BLaER1 treated with 17β-estradiol and CSF1 and Interleukin-3, amounts not matched to agents 10 nM and 100 nM (cell line): ENCODE measurements at regions not wholly inside any gene's neighbourhood (a gene's known extent, or its start where the extent isn't known, plus 50 kb on each side); places are given as distances from the start of the nearest gene placed in this dataset.

Experiments
- H3K27ac ChIP-seq, 11 experiments: shearing (Covaris generic); formaldehyde crosslinking; 2 replicates each; pipeline ENCODE4 v1.8.1; 2022
- H3K27me3 ChIP-seq, 11 experiments: shearing (Covaris generic); formaldehyde crosslinking; 2 replicates each; pipeline ENCODE4 v1.8.1; 2022
- H3K36me3 ChIP-seq, 11 experiments: shearing (Covaris generic); formaldehyde crosslinking; 2 replicates each; pipeline ENCODE4 v1.8.1; 2022
- H3K4me1 ChIP-seq, 10 experiments: shearing (Covaris generic); formaldehyde crosslinking; 2 replicates each; pipeline ENCODE4 v1.8.1; 2022
- H3K4me2 ChIP-seq, 11 experiments: shearing (Covaris generic); formaldehyde crosslinking; 2 replicates each; pipeline ENCODE4 v1.8.1; 2022
- H3K4me3 ChIP-seq, 10 experiments: shearing (Covaris generic); formaldehyde crosslinking; 2 replicates each; pipeline ENCODE4 v1.8.1; 2022
- H3K9ac ChIP-seq, 11 experiments: shearing (Covaris generic); formaldehyde crosslinking; 2 replicates each; pipeline ENCODE4 v1.8.1; 2022
- H3K9me3 ChIP-seq, 11 experiments: shearing (Covaris generic); formaldehyde crosslinking; replicated peaks in 1 of 11; 2 replicates each; pipeline ENCODE4 v1.8.1; 2022
- H4K20me1 ChIP-seq, 11 experiments: shearing (Covaris generic); formaldehyde crosslinking; 2 replicates each; pipeline ENCODE4 v1.8.1; 2022
- Cebpa-rat ChIP-seq, 11 experiments: shearing (Covaris generic); IDR thresholded peaks; 2 replicates each; pipeline ENCODE4 v1.8.1; 2022

DNA sequence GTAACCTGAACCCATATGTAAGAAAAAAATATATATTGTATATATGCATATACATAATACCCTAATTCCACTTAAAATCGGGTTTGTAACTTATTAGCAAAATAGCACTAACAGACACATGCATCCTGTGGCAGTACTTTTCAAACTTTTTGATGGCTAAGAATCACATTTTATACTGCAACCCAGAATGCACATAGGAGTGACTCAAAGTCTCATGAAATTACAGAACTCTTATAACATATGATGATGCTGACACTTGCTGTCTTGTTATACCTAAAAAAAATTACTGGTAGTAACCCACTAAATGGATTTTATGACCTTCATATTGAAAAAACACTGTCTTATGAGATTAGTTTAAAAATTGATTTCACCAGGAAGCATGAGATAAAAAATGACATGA, 152.4 kb upstream of the FRMD4B start:
- TF ChIP-seq Cebpa-rat (IDR thresholded peaks at IDR 0.05), result no peak
- no peak overlapping the region for H3K9ac ChIP-seq
- H3K4me1 ChIP-seq, result peaks cover 24 to 34% (median 31%) of the 10 kb centered on the region in 10 experiments
- peaks cover 0 to 38% (median 29%) of the 10 kb centered on the region in 11 experiments; a peak in 19 of 22 replicates for H3K27me3 ChIP-seq
- peaks cover 0 to 33% (median 4%) of the 10 kb centered on the region in 11 experiments; a peak in 8 of 22 replicates for H4K20me1 ChIP-seq
- H3K36me3 ChIP-seq, result peaks cover 0 to 4% (median 0%) of the 10 kb centered on the region in 11 experiments; a peak in 2 of 22 replicates
- H3K4me3 ChIP-seq, result no peak overlapping the region
- H3K4me2 ChIP-seq, result no peak overlapping the region
- H3K9me3 ChIP-seq, result no peaks in the 10 kb centered on the region
- no peak overlapping the region for H3K27ac ChIP-seq

DNA sequence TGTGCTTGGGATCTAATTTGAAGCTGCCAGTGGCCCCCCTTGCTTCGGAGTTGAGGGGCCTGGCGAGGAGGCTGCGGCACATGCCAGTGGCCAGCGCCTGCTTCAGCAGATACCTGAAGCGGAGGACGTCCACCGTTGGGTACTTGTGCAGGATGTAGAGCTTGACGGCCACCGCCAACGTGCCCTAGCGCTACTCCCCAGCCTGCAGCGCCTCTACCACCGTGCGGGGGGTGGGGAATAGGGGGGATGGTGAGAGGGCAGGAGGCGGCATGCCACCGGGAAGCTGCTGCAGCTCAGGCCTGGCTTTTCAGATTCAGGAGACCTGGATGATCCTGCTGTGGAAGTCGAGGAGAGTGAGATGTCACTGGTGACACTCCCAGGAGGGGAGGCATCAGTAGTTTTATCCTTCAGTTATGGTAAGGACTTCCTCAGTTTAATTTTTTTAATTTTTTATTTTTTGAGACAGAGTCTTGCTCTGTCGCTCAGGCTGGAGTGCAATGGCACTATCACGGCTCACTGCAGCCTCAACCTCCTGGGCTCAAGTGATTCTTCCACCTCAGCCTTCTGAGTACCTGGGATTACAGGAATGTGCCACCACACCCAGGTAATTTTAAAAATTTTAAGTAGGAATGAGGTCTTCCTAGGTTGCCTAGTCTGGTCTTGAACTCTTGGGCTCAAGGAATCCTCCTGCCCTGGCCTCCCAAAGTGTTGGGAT, 150.6 kb upstream of the FRMD4B start:
- Histone ChIP-seq H3K27ac (no peak overlapping the region), H3K36me3 (peaks cover 0 to 4% (median 0%) of the 10 kb centered on the region in 11 experiments; a peak in 2 of 22 replicates), H3K4me2 (no peak overlapping the region), H3K27me3 (peaks cover 0 to 20% (median 11%) of the 10 kb centered on the region in 11 experiments; a peak in 16 of 22 replicates), H4K20me1 (peaks cover 0 to 50% (median 0%) of the 10 kb centered on the region in 11 experiments; a peak in 8 of 22 replicates), H3K4me1 (peaks cover 14 to 20% (median 17%) of the 10 kb centered on the region in 10 experiments), H3K9ac (no peak overlapping the region), H3K9me3 (no peaks in the 10 kb centered on the region), H3K4me3 (no peak overlapping the region)
- no peak for TF ChIP-seq Cebpa-rat (IDR thresholded peaks at IDR 0.05)

DNA sequence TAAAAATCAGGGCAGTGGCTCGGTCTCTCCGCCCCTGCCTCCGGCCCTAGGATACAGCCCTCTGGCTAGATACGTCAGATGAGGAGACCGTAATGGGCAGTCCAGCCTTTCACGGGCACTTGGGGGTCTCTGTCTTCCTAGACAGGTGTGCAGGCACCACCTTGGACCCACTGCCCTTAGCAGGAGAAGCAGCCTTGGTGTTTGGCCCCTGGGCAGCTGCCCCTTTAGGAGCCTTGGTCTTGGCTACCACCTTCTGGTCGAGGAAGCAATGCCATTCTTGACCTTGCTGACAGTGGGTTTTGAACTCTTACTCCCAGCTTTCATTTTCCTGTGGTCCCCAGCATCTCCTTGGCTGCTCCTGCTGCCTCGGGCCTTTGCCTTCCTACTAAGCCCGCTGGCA, 149.7 kb upstream of the FRMD4B start:
- H3K4me3 ChIP-seq, result no peak overlapping the region
- TF ChIP-seq Cebpa-rat (IDR thresholded peaks at IDR 0.05), result no peak

DNA sequence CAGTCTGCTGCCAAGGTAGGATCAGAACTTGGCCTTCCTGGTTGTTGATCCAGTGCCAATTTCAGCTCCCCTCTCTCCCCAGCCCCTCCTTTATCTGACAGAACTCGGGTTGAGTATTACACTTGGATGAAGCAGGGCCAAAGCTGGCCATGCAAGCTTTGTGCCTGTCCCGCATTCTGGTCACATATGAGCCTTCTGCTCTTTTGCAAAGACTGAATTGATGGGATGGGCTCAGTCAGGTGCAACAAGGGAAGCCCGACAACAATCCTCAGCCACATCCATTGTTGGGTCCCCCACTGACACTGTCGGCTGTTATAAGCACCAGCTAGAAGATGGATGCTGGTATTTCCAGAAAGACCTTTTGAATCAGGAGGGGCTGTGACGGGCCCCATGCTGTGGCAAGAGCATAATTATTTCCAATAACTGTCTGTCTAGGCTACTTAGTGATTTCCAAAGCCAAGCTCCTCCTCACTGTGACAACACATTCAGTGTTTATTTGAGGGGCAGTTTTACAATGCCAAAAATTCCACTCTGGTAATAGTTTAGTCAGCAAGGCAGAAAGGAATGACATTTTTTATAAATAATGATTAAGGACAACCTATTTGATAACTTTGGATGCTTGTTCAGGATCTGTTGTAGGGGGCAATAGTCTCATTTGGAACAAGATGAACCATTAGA, 146.8 kb upstream of the FRMD4B start:
- Histone ChIP-seq H3K4me3 (no peak overlapping the region), H3K9me3 (peaks cover 0 to 3% (median 0%) of the 10 kb centered on the region in 11 experiments; a peak in 1 of 22 replicates), H3K4me2 (no peak overlapping the region), H3K27me3 (no peaks in the 10 kb centered on the region; a peak in 2 of 22 replicates), H3K27ac (no peak overlapping the region), H3K36me3 (peaks cover 0 to 4% (median 0%) of the 10 kb centered on the region in 11 experiments; a peak in 2 of 22 replicates), H3K9ac (no peak overlapping the region), H4K20me1 (peaks cover 0 to 46% (median 0%) of the 10 kb centered on the region in 11 experiments; a peak in 5 of 22 replicates), H3K4me1 (no peaks in the 10 kb centered on the region)
- no peak for TF ChIP-seq Cebpa-rat (IDR thresholded peaks at IDR 0.05)

More for the DNA sequence above, 149.7 kb upstream of the FRMD4B start:
- no peak overlapping the region for H3K27ac ChIP-seq
- H3K9me3 ChIP-seq, result no peaks in the 10 kb centered on the region
- peaks cover 0 to 12% (median 4%) of the 10 kb centered on the region in 11 experiments; a peak in 10 of 22 replicates for H3K27me3 ChIP-seq
- H3K4me1 ChIP-seq, result peaks cover 6 to 15% (median 9%) of the 10 kb centered on the region in 10 experiments
- peaks cover 0 to 4% (median 0%) of the 10 kb centered on the region in 11 experiments; a peak in 2 of 22 replicates for H3K36me3 ChIP-seq
- no peak overlapping the region for H3K9ac ChIP-seq
- H3K4me2 ChIP-seq, result no peak overlapping the region
- peaks cover 0 to 55% (median 0%) of the 10 kb centered on the region in 11 experiments; a peak in 7 of 22 replicates for H4K20me1 ChIP-seq

DNA sequence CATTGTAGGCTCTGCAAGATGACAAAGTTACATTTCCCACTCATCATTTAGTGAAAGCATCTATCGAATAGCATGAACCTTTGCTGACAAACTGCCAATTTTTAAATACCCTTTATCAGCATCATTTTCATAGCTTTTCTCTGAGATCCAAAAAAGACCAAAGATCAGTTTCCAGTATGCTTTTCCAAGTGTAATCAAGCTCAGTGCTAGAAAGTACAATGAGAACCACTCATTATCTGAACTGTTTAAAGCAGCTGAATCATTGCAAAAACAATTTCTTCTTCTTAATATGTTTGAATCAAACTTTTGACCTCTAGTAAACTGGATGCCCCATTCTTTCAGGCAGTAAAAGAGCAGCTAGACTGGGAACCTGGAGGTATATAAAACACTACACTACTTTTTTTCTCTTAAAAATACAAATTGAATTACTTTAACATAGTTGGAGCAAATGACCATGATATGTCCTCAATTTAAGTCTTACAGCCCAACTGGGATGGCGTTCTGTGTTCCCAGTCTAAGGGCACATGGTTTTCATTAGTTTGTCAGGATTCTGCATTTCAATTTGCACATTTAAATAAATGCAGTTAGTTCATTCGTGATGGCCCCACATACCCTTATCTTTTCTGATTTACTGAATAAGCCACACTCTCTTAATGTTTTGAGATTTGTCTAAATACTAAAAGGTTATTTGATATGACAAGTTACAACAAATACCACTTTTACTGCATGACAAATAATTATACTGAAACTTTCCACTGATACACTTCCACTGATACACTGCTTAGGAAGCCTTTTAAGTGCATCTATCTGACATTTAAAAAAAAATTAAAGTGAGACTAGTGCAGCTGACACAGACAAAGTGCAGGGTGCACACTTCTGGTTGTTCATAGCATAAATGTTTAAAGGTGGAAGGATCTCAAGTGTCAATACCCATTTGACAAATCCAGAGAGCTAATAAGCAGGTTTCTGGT, 146.0 kb upstream of the FRMD4B start:
- Histone ChIP-seq H3K4me2 (no peak overlapping the region), H3K36me3 (peaks cover 0 to 4% (median 0%) of the 10 kb centered on the region in 11 experiments; a peak in 2 of 22 replicates), H3K27ac (no peak overlapping the region), H3K4me1 (peaks cover 0 to 6% (median 0%) of the 10 kb centered on the region in 10 experiments; a peak in 4 of 20 replicates), H3K4me3 (no peak overlapping the region), H3K9me3 (peaks cover 0 to 3% (median 0%) of the 10 kb centered on the region in 11 experiments; a peak in 1 of 22 replicates), H3K9ac (no peak overlapping the region), H3K27me3 (no peaks in the 10 kb centered on the region), H4K20me1 (peaks cover 0 to 40% (median 0%) of the 10 kb centered on the region in 11 experiments; a peak in 5 of 22 replicates)
- TF ChIP-seq Cebpa-rat (IDR thresholded peaks at IDR 0.05), result no peak

DNA sequence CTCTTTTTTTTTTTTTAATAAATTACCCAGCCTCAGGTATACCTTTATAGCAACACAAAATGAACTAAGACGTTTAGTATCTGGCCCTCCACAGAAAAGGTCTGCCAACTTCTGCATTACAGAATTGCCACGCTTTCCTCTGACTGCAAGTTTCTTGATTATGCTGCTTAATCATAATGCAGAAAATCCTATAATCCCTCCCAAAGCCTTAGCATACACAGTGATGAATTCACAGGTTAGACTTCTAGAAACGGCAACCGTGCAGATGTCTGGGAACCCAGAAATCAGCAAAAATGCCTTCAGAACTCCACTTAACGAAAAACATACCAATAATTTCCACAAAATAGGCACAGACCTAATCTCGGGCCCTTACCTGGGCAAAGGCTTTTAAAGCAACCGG, 144.7 kb upstream of the FRMD4B start:
- H3K4me2 ChIP-seq, result no peak overlapping the region
- no peak for TF ChIP-seq Cebpa-rat (IDR thresholded peaks at IDR 0.05)
- peaks cover 0 to 35% (median 0%) of the 10 kb centered on the region in 11 experiments; a peak in 5 of 22 replicates for H4K20me1 ChIP-seq
- H3K36me3 ChIP-seq, result peaks cover 0 to 2% (median 0%) of the 10 kb centered on the region in 11 experiments; a peak in 1 of 22 replicates
- H3K27me3 ChIP-seq, result no peaks in the 10 kb centered on the region
- no peak overlapping the region for H3K9ac ChIP-seq
- H3K4me1 ChIP-seq, result peaks cover 0 to 19% (median 0%) of the 10 kb centered on the region in 10 experiments; a peak in 6 of 20 replicates
- no peak overlapping the region for H3K4me3 ChIP-seq
- H3K27ac ChIP-seq, result no peak overlapping the region
- peaks cover 0 to 3% (median 0%) of the 10 kb centered on the region in 11 experiments; a peak in 1 of 22 replicates for H3K9me3 ChIP-seq

DNA sequence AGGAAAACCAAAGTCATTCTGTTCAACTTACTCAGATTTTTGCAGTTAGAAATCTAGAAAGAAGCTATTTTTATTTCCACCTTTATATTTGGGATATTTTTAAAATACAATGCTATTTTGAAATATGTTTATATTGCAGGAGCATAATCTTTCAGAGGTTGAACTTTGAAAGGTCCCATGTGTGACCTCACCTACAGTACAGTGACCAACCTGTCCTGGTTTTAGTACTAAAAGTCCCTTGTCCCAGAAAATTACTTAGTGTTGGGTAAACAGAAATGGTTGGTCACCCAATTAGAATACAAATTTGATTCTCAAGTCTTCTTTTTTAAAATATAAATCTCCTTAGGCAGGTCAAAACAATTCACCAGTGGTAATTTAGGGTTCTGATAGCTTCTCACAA, 141.6 kb upstream of the FRMD4B start:
- H3K9ac ChIP-seq, result no peak overlapping the region
- H3K4me1 ChIP-seq, result peaks cover 0 to 45% (median 4%) of the 10 kb centered on the region in 10 experiments; a peak in 10 of 20 replicates
- no peaks in the 10 kb centered on the region for H3K36me3 ChIP-seq
- H3K4me3 ChIP-seq, result no peak overlapping the region
- H3K9me3 ChIP-seq, result peaks cover 0 to 17% (median 4%) of the 10 kb centered on the region in 11 experiments; a peak in 13 of 22 replicates
- H3K27me3 ChIP-seq, result no peaks in the 10 kb centered on the region
- TF ChIP-seq Cebpa-rat (IDR thresholded peaks at IDR 0.05), result no peak
- no peak overlapping the region for H3K27ac ChIP-seq
- no peak overlapping the region for H3K4me2 ChIP-seq
- peaks cover 0 to 15% (median 0%) of the 10 kb centered on the region in 11 experiments; a peak in 4 of 22 replicates for H4K20me1 ChIP-seq

DNA sequence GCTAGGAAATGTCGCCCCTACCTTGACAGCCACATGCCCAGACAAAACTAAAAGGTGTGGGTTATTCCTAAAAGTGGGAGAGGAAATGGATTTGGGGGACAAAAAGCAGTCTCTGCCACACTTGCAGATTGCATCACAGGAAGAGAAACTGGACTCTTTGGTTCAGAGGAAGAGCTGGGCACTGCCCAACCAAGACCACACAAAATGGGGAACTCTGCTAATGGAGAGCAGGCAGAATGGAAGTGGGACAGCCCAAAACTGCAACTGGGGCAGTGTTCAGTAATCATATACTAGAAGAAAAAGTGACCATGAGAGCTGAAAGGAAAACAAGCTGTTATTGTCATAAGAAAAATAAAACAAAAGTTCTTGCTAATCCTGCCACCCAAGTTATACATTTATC, 138.9 kb upstream of the FRMD4B start:
- H3K4me1 ChIP-seq, result peaks cover 0 to 57% (median 4%) of the 10 kb centered on the region in 10 experiments; a peak in 10 of 20 replicates
- H3K27ac ChIP-seq, result peak overlapping the region in 2 of 11 experiments; percentile 18 to 46; a peak in 3 of 22 replicates
- H4K20me1 ChIP-seq, result no peaks in the 10 kb centered on the region; a peak in 1 of 22 replicates
- TF ChIP-seq Cebpa-rat (IDR thresholded peaks at IDR 0.05), result no peak
- H3K4me2 ChIP-seq, result peak overlapping the region in 5 of 11 experiments; percentile 30 to 76 (median 67); a peak in 10 of 22 replicates
- H3K9me3 ChIP-seq, result peaks cover 0 to 17% (median 4%) of the 10 kb centered on the region in 11 experiments; a peak in 13 of 22 replicates
- no peak overlapping the region for H3K9ac ChIP-seq
- H3K4me3 ChIP-seq, result no peak overlapping the region
- H3K27me3 ChIP-seq, result no peaks in the 10 kb centered on the region
- no peaks in the 10 kb centered on the region for H3K36me3 ChIP-seq
